GM23248 (cell line): ENCODE measurements at regions not wholly inside any gene's neighbourhood (a gene's known extent, or its start where the extent isn't known, plus 50 kb on each side); places are given as distances from the start of the nearest gene placed in this dataset.

Source experiments
- DNase-seq: peaks from one replicate; pipeline ENCODE4 v3.0.0-alpha.2; 2015
- H2AFZ ChIP-seq: fragments of 200-600 bp; sonication (generic); 2 replicates; pipeline ENCODE4 v1.6.1; 2016; ENCODE audit warnings: antibody characterized with exemption
- H3F3A ChIP-seq: fragments of 200-600 bp; sonication (generic); 2 replicates; pipeline ENCODE4 v1.6.1; 2016; ENCODE audit warnings: mild to moderate bottlenecking, antibody characterized with exemption, mixed run types; ENCODE audit not compliant: insufficient read depth
- H3K27ac ChIP-seq: fragments of 200-600 bp; sonication (generic); 2 replicates; pipeline ENCODE4 v1.5.1; 2016; ENCODE audit warnings: mild to moderate bottlenecking
- H3K27me3 ChIP-seq: fragments of 200-600 bp; sonication (generic); replicated peaks from 2 replicates; pipeline ENCODE4 v1.6.1; 2016; ENCODE audit warnings: mild to moderate bottlenecking; ENCODE audit not compliant: insufficient read depth
- H3K36me3 ChIP-seq: fragments of 200-600 bp; sonication (generic); 2 replicates; pipeline ENCODE4 v1.6.1; 2016; ENCODE audit warnings: low read depth, mild to moderate bottlenecking
- H3K4me1 ChIP-seq: fragments of 200-600 bp; sonication (generic); 2 replicates; pipeline ENCODE4 v1.6.1; 2016; ENCODE audit warnings: mild to moderate bottlenecking; ENCODE audit not compliant: insufficient read depth
- H3K4me2 ChIP-seq: fragments of 200-600 bp; sonication (generic); one replicate; pipeline ENCODE4 v1.6.1; 2016; ENCODE audit warnings: mild to moderate bottlenecking; ENCODE audit not compliant: unreplicated experiment
- H3K4me3 ChIP-seq: fragments of 200-600 bp; sonication (generic); 2 replicates; pipeline ENCODE4 v1.5.1; 2016; ENCODE audit warnings: mild to moderate bottlenecking
- H3K79me2 ChIP-seq: fragments of 200-600 bp; sonication (generic); 2 replicates; pipeline ENCODE4 v1.6.1; 2016; ENCODE audit warnings: mild to moderate bottlenecking; ENCODE audit not compliant: insufficient read depth
- H3K9ac ChIP-seq: fragments of 200-600 bp; sonication (generic); 2 replicates; pipeline ENCODE4 v1.6.1; 2016; ENCODE audit warnings: mild to moderate bottlenecking
- H3K9me2 ChIP-seq: fragments of 200-600 bp; sonication (generic); 2 replicates; pipeline ENCODE4 v1.6.1; 2016; ENCODE audit warnings: mixed run types, mild to moderate bottlenecking, moderate library complexity; ENCODE audit not compliant: insufficient read depth
- H3K9me3 ChIP-seq: fragments of 200-600 bp; sonication (generic); one replicate; pipeline ENCODE4 v1.6.1; 2017; ENCODE audit warnings: low read depth
- H4K20me1 ChIP-seq: fragments of 200-600 bp; sonication (generic); 2 replicates; pipeline ENCODE4 v1.6.0; 2016; ENCODE audit not compliant: insufficient read depth
- EZH2 ChIP-seq: fragments of 200-600 bp; sonication (generic); IDR thresholded peaks from 2 replicates; pipeline ENCODE4 v1.6.1; 2018; ENCODE audit warnings: antibody characterized with exemption, mild to moderate bottlenecking; ENCODE audit not compliant: insufficient read depth, poor library complexity, severe bottlenecking
- EZH2phosphoT487 ChIP-seq: fragments of 200-600 bp; sonication (generic); IDR thresholded peaks from 2 replicates; pipeline ENCODE4 v1.6.1; 2018; ENCODE audit warnings: antibody characterized with exemption, moderate library complexity, mild to moderate bottlenecking, low read depth; ENCODE audit not compliant: insufficient read depth
- WGBS, 2 experiments: methylation state at CpG; one replicate each; pipeline ENCODE4 v1.1.6; 2015 to 2017; ENCODE audit warnings: low lambda C conversion rate in 2 of 2, low coverage in 1 of 2; ENCODE audit errors: missing lambda C conversion rate in 2 of 2; 5-methylcytosine and 5-hydroxymethylcytosine counted together
- in situ Hi-C: fragments of 300-500 bp; cut with MboI; formaldehyde crosslinking; loops from 2 replicates; pipeline ENCODE4 v1.15.0; 2020

- Histone ChIP-seq H3K9me2 (no peaks in the 10 kb centered on the region), H3K27ac (no peak overlapping the region), H3K9me3 (no peaks in the 10 kb centered on the region), H3K4me1 (no peaks in the 10 kb centered on the region), H2AFZ (no peak overlapping the region), H3K9ac (no peak overlapping the region), H3K4me2 (no peak overlapping the region), H3K79me2 (no peaks in the 10 kb centered on the region), H3F3A (no peaks in the 10 kb centered on the region), H3K36me3 (no peaks in the 10 kb centered on the region), H3K27me3 (no peaks in the 10 kb centered on the region), H3K4me3 (no peak overlapping the region), H4K20me1 (no peaks in the 10 kb centered on the region)
- in situ Hi-C loops: no loop called here
- TF ChIP-seq EZH2 (no peak), EZH2phosphoT487 (no peak)
- no peak for DNase-seq
These were observed 1118.5 kb downstream of the PCDH9 start for GRCh38 chr13:66111628-66112027.

GRCh38 chr13:66106246-66106645, 1123.9 kb downstream of the PCDH9 start:
- Histone ChIP-seq H3K79me2 (no peaks in the 10 kb centered on the region), H3K9me3 (no peaks in the 10 kb centered on the region), H3K4me3 (no peak overlapping the region), H3K4me1 (no peaks in the 10 kb centered on the region), H3K9ac (no peak overlapping the region), H3K27ac (no peak overlapping the region), H2AFZ (no peak overlapping the region), H3K36me3 (no peaks in the 10 kb centered on the region), H3F3A (no peaks in the 10 kb centered on the region), H3K9me2 (no peaks in the 10 kb centered on the region), H3K27me3 (no peaks in the 10 kb centered on the region), H3K4me2 (no peak overlapping the region), H4K20me1 (no peaks in the 10 kb centered on the region)
- WGBS, 2 experiments: 44 to 46% methylated on average over 2 of the region's 2 CpGs
- TF ChIP-seq EZH2: no peak
- no peak for TF ChIP-seq EZH2phosphoT487
- no peak for DNase-seq
- in situ Hi-C loops: no loop called here

- Histone ChIP-seq H3K4me2 (no peak overlapping the region), H3K4me3 (no peak overlapping the region), H3K79me2 (no peaks in the 10 kb centered on the region), H2AFZ (no peak overlapping the region), H3F3A (no peaks in the 10 kb centered on the region), H3K36me3 (no peaks in the 10 kb centered on the region), H3K4me1 (no peaks in the 10 kb centered on the region), H3K9ac (no peak overlapping the region), H3K27ac (no peak overlapping the region), H3K27me3 (no peaks in the 10 kb centered on the region), H4K20me1 (no peaks in the 10 kb centered on the region), H3K9me2 (no peaks in the 10 kb centered on the region), H3K9me3 (no peaks in the 10 kb centered on the region)
- WGBS, 2 experiments: 34 to 46% methylated on average over 3 of the region's 3 CpGs
- no peak for DNase-seq
- in situ Hi-C loops: no loop called here
- no peak for TF ChIP-seq EZH2
- no peak for TF ChIP-seq EZH2phosphoT487
These were observed 1127.3 kb downstream of the PCDH9 start for GRCh38 chr13:66102864-66103263.

GRCh38 chr13:66099825-66100224, 1130.3 kb downstream of the PCDH9 start:
- WGBS, 2 experiments: 43 to 44% methylated on average over 10 of the region's 10 CpGs

GRCh38 chr13:66098931-66099628, 1131.1 kb downstream of the PCDH9 start:
- no peak overlapping the region for H3K9ac ChIP-seq
- no peak overlapping the region for H3K4me3 ChIP-seq
- no peaks in the 10 kb centered on the region for H4K20me1 ChIP-seq
- H3K27me3 ChIP-seq: no peaks in the 10 kb centered on the region
- H3K4me1 ChIP-seq: no peaks in the 10 kb centered on the region
- no peak overlapping the region for H2AFZ ChIP-seq
- no peaks in the 10 kb centered on the region for H3K9me2 ChIP-seq
- no peaks in the 10 kb centered on the region for H3K9me3 ChIP-seq
- H3K4me2 ChIP-seq: no peak overlapping the region
- in situ Hi-C loops: no loop called here
- H3K79me2 ChIP-seq: no peaks in the 10 kb centered on the region
- no peaks in the 10 kb centered on the region for H3K36me3 ChIP-seq
- no peak for DNase-seq
- H3K27ac ChIP-seq: no peak overlapping the region
- no peak for TF ChIP-seq EZH2phosphoT487
- 12 to 20% methylated on average over 3 of the region's 3 CpGs for WGBS, 2 experiments
- no peaks in the 10 kb centered on the region for H3F3A ChIP-seq

More at GRCh38 chr13:66099825-66100224, 1130.3 kb downstream of the PCDH9 start:
- TF ChIP-seq EZH2 (no peak), EZH2phosphoT487 (no peak)
- DNase-seq: no peak
- Histone ChIP-seq H2AFZ (no peak overlapping the region), H4K20me1 (no peaks in the 10 kb centered on the region), H3K9me2 (no peaks in the 10 kb centered on the region), H3K4me1 (no peaks in the 10 kb centered on the region), H3K9ac (no peak overlapping the region), H3F3A (no peaks in the 10 kb centered on the region), H3K27me3 (no peaks in the 10 kb centered on the region), H3K79me2 (no peaks in the 10 kb centered on the region), H3K9me3 (no peaks in the 10 kb centered on the region), H3K27ac (no peak overlapping the region), H3K4me2 (no peak overlapping the region), H3K36me3 (no peaks in the 10 kb centered on the region), H3K4me3 (no peak overlapping the region)
- in situ Hi-C loops: no loop called here
